Type B pancreatic cell (in vitro differentiated cells): ENCODE measurements at regions not wholly inside any gene's neighbourhood (a gene's known extent, or its start where the extent isn't known, plus 50 kb on each side); places are given as distances from the start of the nearest gene placed in this dataset.

Experiments used
- DNase-seq: peaks from one replicate; pipeline ENCODE4 v3.0.0; 2021; ENCODE audit warnings: mixed read lengths; ENCODE audit not compliant: unreplicated experiment; ENCODE audit errors: extremely low spot score
- H3K27ac Mint-ChIP-seq: 2 replicates; pipeline ENCODE4 v1.8.0; 2021; ENCODE audit warnings: mild to moderate bottlenecking, mixed read lengths
- H3K27me3 Mint-ChIP-seq: 2 replicates; pipeline ENCODE4 v1.8.0; 2021; ENCODE audit warnings: mixed read lengths
- H3K36me3 Mint-ChIP-seq: 2 replicates; pipeline ENCODE4 v1.8.0; 2021; ENCODE audit warnings: mixed read lengths
- H3K4me1 Mint-ChIP-seq: one replicate; pipeline ENCODE4 v1.8.0; 2021; ENCODE audit warnings: mixed read lengths; ENCODE audit not compliant: unreplicated experiment
- H3K4me3 Mint-ChIP-seq: 2 replicates; pipeline ENCODE4 v1.8.0; 2021; ENCODE audit warnings: mild to moderate bottlenecking, mixed read lengths
- H3K9me3 Mint-ChIP-seq: 2 replicates; pipeline ENCODE4 v1.8.0; 2021; ENCODE audit warnings: mixed read lengths
- TF ChIP-seq, protein P1 (sequence below): fragments of 200-600 bp; sonication (generic); conservative IDR thresholded peaks from 2 replicates; pipeline ENCODE4 v1.5.0; 2021; ENCODE audit warnings: antibody characterized with exemption, mild to moderate bottlenecking

DNA sequence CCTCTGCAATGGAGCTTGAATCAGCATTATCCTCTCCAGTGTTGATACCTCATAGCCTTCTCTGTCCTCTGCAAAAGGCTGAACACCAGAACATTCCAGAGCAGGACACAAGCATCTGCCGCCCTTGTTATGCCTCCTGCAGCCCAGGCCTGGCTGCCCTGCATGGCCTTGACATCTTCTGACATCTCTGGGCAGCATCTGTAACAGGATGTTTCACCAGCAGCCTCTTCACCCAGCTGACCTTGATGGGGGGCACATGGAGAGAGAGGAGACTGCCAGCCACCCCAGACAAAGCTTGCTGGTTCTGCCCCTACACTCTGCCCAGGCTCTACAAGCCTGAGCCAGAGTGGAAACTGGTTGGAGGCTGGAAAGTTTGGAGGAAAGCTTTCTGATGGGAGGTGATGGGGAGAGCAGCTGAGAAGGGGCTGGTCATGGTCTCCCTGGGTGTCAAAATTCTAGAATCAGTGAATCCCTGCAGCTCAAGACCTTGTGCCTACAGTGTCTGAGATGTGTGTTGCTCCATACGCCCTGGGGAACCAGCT is 145.1 kb downstream of the MRPL14 start:
- Mint-ChIP-seq H3K9me3 (no peaks in the 10 kb centered on the region), H3K36me3 (no peaks in the 10 kb centered on the region), H3K4me1 (peaks cover 16% of the 10 kb centered on the region), H3K27ac (no peak overlapping the region), H3K4me3 (no peak overlapping the region), H3K27me3 (peaks cover 20% of the 10 kb centered on the region)
- DNase-seq = no peak
- TF ChIP-seq, protein P1, sequence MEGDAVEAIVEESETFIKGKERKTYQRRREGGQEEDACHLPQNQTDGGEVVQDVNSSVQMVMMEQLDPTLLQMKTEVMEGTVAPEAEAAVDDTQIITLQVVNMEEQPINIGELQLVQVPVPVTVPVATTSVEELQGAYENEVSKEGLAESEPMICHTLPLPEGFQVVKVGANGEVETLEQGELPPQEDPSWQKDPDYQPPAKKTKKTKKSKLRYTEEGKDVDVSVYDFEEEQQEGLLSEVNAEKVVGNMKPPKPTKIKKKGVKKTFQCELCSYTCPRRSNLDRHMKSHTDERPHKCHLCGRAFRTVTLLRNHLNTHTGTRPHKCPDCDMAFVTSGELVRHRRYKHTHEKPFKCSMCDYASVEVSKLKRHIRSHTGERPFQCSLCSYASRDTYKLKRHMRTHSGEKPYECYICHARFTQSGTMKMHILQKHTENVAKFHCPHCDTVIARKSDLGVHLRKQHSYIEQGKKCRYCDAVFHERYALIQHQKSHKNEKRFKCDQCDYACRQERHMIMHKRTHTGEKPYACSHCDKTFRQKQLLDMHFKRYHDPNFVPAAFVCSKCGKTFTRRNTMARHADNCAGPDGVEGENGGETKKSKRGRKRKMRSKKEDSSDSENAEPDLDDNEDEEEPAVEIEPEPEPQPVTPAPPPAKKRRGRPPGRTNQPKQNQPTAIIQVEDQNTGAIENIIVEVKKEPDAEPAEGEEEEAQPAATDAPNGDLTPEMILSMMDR = no peak

DNA sequence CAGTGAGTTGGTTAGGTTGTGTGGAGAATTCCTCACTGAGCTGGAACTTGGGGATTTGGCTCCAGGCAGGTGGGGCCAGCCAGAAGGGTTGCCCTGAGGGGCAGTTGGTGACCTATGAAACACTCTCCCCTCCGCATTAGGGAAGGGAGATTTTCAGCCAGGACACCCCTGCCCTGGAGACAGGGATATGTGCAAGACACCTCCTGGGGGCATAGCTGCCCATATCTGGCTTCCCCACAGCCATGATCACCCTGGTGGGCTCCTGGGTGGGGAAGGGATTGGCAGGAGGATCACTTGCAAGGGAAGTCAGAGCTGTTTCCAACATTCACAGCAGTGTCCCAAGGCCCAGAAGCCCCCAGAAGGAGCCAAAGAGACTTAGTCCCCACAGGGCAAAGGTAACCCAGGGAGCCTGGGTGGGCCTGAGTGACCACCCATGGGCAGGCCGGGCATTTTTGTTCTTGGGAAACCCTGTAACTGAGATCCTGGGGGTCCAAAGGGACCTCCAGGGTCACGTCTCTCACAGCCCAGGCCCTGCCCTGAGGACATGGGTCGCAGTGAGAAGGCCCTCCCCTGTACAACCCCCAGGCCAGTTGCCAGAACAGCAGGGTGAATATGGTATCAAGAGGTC is 145.8 kb downstream of the MRPL14 start:
- TF ChIP-seq, protein P1 = no peak
- DNase-seq = peak; percentile 62
- H3K9me3 Mint-ChIP-seq = no peaks in the 10 kb centered on the region
- peaks cover 16% of the 10 kb centered on the region for H3K4me1 Mint-ChIP-seq
- no peak overlapping the region for H3K27ac Mint-ChIP-seq
- peaks cover 20% of the 10 kb centered on the region for H3K27me3 Mint-ChIP-seq
- no peak overlapping the region for H3K4me3 Mint-ChIP-seq
- H3K36me3 Mint-ChIP-seq = no peaks in the 10 kb centered on the region

DNA sequence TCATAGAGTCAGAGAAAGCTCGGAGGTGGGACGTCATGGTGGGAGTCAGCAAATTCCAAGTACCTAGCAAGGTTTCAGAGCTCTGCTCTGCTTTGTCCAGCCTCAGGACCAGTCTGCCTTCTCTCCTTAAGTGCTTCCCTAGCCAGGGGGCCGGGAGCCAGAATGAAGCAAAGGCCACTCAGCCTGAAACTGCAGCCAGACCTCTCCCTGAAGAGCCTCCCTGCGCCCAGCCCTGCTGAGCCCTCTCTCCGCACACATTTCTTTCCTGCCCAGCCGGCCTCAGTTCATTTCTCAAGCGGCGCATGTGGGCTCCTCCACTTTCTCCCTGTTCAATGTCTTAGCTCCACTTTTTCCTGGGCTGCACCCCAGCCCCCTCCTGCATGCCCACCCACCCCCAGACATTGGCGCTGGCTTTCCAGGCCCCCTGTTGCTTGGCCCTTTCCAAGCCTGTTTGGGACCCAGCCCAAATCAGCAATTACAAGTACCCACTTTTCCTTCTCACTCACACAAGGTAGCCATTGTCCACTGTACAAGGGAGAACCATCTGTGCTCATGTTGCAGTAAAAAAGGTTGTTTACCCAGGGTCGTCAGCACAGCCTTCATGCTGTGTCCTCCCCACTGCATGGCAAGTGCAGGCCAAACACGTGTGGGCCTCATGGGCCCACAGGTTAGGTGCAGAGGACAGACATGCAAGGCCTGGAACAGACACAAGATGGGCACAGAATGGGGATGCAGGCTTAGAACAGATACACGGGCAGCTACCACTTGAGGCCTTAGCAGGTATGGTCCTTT is 147.1 kb downstream of the MRPL14 start:
- TF ChIP-seq, protein P1 = no peak
- H3K4me1 Mint-ChIP-seq = peaks cover 16% of the 10 kb centered on the region
- DNase-seq = peak; percentile 60
- no peaks in the 10 kb centered on the region for H3K36me3 Mint-ChIP-seq
- H3K27ac Mint-ChIP-seq = no peak overlapping the region
- peaks cover 7% of the 10 kb centered on the region for H3K9me3 Mint-ChIP-seq
- H3K4me3 Mint-ChIP-seq = no peak overlapping the region
- H3K27me3 Mint-ChIP-seq = peaks cover 24% of the 10 kb centered on the region

DNA sequence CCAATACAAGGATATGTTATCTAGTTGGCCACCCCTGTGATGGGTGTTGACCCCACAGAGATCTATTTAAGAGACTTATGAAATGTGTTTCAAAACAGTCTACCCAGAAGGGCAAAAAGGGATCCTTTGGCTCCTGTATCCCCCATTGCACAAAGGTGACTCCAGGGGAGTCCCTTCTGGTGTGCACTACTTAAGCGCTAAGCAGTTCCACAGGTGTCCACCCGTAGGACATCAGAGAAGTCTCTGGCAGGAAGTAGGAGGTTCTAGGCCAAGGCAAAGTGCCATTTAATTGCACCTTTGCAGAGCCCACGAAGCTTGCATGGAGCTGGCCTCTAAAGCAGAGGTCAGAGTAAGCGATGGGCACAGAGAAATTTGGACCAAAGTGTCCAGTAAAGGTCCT is 147.7 kb downstream of the MRPL14 start:
- TF ChIP-seq, protein P1 = no peak
- Mint-ChIP-seq H3K36me3 (no peaks in the 10 kb centered on the region), H3K9me3 (peaks cover 7% of the 10 kb centered on the region), H3K4me3 (no peak overlapping the region), H3K27me3 (peaks cover 24% of the 10 kb centered on the region), H3K27ac (no peak overlapping the region), H3K4me1 (peaks cover 12% of the 10 kb centered on the region)
- peak; percentile 24 for DNase-seq

DNA sequence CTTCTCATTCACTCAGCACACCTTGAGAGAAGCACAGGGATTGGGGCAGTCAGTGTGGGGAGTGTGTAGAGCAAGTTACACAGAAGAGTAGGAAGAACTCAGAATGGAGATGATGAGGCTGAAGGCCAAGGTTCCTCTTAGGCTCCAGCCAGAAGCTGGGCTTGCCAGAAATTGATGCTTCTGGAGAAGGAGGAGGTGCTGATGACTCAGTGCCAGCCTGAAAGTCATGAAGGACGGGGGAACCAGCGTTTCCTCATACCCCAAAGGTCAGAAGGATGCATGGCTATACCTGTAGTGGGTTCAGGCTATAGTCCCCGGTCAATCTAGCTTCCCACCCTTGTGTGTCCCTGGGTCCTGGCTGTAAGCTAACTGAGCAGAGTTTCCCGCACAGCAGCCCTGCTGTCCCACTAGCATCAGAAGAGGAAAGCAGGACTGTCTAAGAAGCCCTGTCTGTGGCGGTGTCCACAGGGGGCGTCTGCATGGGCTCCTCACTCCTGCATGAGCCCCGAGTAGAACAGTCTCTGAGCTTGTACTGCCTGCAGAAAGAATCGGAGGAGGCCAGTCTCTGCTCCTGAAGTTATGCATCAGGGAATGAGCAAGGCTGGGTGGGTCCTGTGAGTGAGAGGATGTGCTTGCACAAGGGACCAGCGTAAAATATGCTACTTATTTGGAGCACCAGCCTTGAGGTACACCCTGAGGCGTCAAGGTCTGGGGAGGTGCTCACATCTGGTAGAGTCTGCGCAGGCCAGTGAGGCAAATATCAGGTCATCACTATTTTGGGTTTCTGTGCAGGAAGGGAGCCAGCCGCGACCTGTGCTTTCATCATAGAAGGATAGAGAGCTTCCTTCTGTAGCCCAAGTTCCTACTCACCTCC is 148.5 kb downstream of the MRPL14 start:
- peak; percentile 48 for DNase-seq
- TF ChIP-seq, protein P1 = no peak
- no peak overlapping the region for H3K4me3 Mint-ChIP-seq

More for the DNA sequence above, 148.5 kb downstream of the MRPL14 start:
- Mint-ChIP-seq H3K9me3 (peaks cover 7% of the 10 kb centered on the region), H3K36me3 (no peaks in the 10 kb centered on the region), H3K27me3 (peaks cover 21% of the 10 kb centered on the region), H3K27ac (no peak overlapping the region), H3K4me1 (peaks cover 8% of the 10 kb centered on the region)
